Bronchial epithelial cell (primary cell): ENCODE measurements at regions not wholly inside any gene's neighbourhood (a gene's known extent, or its start where the extent isn't known, plus 50 kb on each side); places are given as distances from the start of the nearest gene placed in this dataset.

Experiments
- DNase-seq: peaks from one replicate; pipeline ENCODE4 v3.0.0-alpha.2; 2010; ENCODE audit warnings: low read depth
- FAIRE-seq: peaks from 2 replicates; lab custom pipeline; 2011; peaks lifted over from hg19 to GRCh38; lab: Jason Lieb, UNC
- H3K27me3 ChIP-seq: 2 replicates; pipeline ENCODE4 v1.5.1; 2011; ENCODE audit warnings: low read length; ENCODE audit not compliant: control insufficient read depth, insufficient read depth
- H3K36me3 ChIP-seq: 2 replicates; pipeline ENCODE4 v1.5.1; 2011; ENCODE audit warnings: low read length; ENCODE audit not compliant: control insufficient read depth, insufficient read depth
- H3K4me3 ChIP-seq: 2 replicates; pipeline ENCODE4 v1.5.1; 2011; ENCODE audit warnings: mild to moderate bottlenecking, low read depth, low read length, control low read depth
- CTCF ChIP-seq: IDR thresholded peaks from 2 replicates; pipeline ENCODE4 v1.5.1; 2011; ENCODE audit warnings: mild to moderate bottlenecking, moderate library complexity, low read length, control low read depth, inconsistent platforms; ENCODE audit not compliant: insufficient read depth, severe bottlenecking

GRCh38 chr16:80345701-80346100, 195.1 kb upstream of the DYNLRB2 start:
- no peaks in the 10 kb centered on the region for H3K27me3 ChIP-seq
- H3K4me3 ChIP-seq, result no peak overlapping the region
- H3K36me3 ChIP-seq, result no peaks in the 10 kb centered on the region
- no peak for TF ChIP-seq CTCF
- DNase-seq (no peak), FAIRE-seq (no peak)

- FAIRE-seq, result peak; percentile 36
- no peak for DNase-seq
- H3K4me3 ChIP-seq, result no peak overlapping the region
- H3K27me3 ChIP-seq, result no peaks in the 10 kb centered on the region
- no peak for TF ChIP-seq CTCF
- H3K36me3 ChIP-seq, result no peaks in the 10 kb centered on the region
These were observed 196.2 kb upstream of the DYNLRB2 start for GRCh38 chr16:80344570-80344969.

- no peak for FAIRE-seq
- no peaks in the 10 kb centered on the region for H3K27me3 ChIP-seq
- DNase-seq, result no peak
- no peak for TF ChIP-seq CTCF
- no peak overlapping the region for H3K4me3 ChIP-seq
- no peaks in the 10 kb centered on the region for H3K36me3 ChIP-seq
These were observed 199.5 kb upstream of the DYNLRB2 start for GRCh38 chr16:80341263-80341662.

GRCh38 chr16:80337786-80338185, 203.0 kb upstream of the DYNLRB2 start:
- Histone ChIP-seq H3K36me3 (no peaks in the 10 kb centered on the region), H3K27me3 (no peaks in the 10 kb centered on the region), H3K4me3 (no peak overlapping the region)
- no peak for FAIRE-seq
- DNase-seq, result no peak
- TF ChIP-seq CTCF, result no peak

GRCh38 chr16:80330803-80331202, 210.0 kb upstream of the DYNLRB2 start:
- no peaks in the 10 kb centered on the region for H3K36me3 ChIP-seq
- DNase-seq (no peak), FAIRE-seq (no peak)
- TF ChIP-seq CTCF, result no peak
- H3K4me3 ChIP-seq, result no peak overlapping the region
- H3K27me3 ChIP-seq, result peaks cover 2% of the 10 kb centered on the region

GRCh38 chr16:80330150-80330549, 210.6 kb upstream of the DYNLRB2 start:
- peaks cover 2% of the 10 kb centered on the region for H3K27me3 ChIP-seq
- no peaks in the 10 kb centered on the region for H3K36me3 ChIP-seq
- no peak for DNase-seq
- FAIRE-seq, result no peak
- no peak overlapping the region for H3K4me3 ChIP-seq
- no peak for TF ChIP-seq CTCF
